Middle frontal gyrus (tissue), 1 donor: ENCODE measurements at regions not wholly inside any gene's neighbourhood (a gene's known extent, or its start where the extent isn't known, plus 50 kb on each side); places are given as distances from the start of the nearest gene placed in this dataset.

ENCODE experiments used
- DNase-seq: peaks from one replicate; pipeline ENCODE4 v3.0.0-alpha.2; 2015; ENCODE audit warnings: low spot score; ENCODE audit errors: extremely low spot score

DNA sequence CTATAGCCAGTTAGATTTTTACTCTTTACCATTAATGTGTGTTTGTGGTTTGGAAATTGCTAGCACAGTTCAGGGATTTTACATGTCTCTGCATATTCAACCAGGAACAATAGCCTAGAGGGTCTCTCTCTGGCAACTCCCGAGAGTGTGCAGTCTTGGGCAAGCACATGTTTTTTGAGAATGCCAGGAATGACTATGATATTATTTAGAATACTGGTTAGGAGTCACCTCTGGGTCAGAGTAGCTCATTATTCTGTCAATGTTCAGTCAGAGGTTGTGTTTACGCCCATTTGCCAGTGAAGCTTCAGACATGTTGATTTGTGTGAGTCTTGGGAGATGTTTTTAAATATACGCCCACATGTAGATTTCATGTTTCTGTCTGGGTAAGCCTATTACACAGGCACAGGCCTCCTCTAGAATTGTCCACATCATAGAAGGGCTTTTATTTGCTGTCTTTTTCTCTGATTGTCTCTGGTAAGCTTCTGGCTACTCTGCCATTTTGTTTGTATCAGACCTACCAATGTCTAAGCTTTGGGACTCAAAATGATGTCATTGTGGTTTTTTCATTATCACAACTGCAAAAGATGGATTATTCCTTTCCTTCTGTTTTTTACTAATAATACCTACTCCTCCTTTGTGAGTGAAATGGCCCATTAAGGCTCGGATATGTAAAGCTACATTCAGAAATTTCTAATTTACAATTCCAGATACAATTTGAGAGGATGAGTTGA is 203.1 kb upstream of the PPFIA2 start:
- no peak for DNase-seq

DNA sequence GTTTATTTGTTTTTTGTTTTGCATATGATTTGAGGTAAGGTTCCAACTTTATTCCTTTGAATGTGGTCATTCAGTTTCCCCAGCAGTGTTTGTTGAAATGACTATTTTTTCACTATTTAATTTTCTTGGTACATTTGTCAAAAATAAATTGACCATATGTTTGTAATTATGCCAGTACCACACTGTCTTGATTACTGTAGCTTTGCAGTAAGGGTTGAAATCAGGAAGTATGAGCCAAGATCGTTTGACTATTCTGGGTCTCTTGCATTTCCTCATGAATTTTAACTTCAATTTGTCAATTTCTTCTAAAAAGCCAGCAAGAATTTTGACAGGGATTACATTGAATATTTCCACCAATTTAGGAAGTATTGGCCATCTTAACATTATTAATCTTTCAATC is 199.3 kb upstream of the PPFIA2 start:
- no peak for DNase-seq

DNA sequence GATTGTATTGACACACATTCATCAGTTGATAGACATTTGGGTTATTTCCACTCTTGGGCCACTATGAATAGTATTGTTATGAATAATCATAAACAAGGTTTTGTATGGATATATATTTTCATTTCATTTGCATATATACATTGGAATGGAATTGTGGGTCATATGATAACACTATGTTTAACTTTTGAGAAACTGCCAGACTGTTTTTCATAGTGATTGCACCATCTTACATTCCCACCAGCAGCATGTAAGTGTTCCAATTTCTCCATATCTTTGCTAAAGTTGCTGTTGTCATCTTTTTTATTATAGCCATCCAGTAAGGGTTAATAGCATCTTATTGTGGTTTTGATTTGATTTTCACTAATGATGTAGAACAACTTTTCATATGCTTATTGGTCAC is 198.5 kb upstream of the PPFIA2 start:
- DNase-seq = no peak

DNA sequence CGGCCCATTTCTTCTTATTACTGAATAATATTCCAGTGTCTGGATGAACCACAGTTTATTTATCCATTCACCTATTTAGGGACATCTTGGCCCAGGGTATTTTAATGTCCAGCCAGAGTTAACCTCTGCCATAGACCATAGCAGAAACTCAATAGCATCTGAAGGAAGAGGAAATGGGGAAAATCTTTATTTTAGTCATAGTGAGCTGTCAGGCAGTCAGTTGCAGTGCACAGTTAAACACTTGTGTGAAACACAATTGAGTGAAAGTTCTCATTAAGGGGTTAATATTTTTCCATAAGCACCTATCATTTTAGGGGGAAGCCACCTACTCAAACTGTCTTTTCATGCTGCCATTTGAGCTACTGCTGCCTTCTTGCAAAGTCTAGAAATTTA is 197.3 kb upstream of the PPFIA2 start:
- DNase-seq = no peak

- no peak for DNase-seq
Observed at GRCh38 chr12:81953541-81953940, 194.4 kb upstream of the PPFIA2 start.

- DNase-seq = no peak
Observed at GRCh38 chr12:81950871-81951270, 191.7 kb upstream of the PPFIA2 start.

DNA sequence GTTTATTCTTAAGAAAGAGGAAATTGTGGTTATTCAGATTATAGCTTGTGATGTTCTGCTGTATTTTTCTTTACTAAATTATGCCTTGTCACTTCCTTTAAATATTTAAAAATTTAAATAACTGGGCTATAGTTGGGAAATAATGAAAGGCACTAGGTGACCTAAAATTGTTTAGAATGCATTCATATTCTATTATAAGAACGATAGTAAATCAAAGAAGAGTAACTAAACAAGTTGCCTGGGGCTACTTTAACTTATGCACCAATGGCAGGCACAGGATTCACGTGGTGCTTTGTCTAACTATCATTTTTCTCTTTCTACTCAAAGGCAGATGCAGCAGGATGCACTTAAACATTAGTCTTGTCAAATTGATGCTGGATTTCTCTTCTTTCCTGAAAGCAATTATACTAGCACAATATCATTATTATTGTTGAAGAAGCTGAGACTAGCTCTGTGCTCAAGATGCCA is 190.7 kb upstream of the PPFIA2 start:
- no peak for DNase-seq

DNA sequence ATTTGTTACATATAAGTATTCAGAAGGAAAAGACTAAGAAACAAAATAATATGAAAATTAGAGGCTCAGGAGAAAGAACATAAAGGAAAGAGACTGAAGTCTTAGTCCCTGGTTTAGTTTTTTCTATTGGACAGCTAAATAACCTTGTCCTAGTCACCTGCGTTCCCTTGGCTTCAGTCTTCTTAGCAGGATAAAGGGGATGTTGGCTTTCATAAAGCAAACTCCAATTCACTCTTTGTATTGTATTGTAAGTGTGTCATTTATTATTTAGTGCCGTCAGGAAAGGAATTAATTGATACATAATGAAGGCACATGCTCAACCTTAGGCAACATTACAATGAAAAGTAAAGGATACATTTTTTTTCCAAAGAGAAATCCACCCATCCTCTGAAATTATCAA is 190.3 kb upstream of the PPFIA2 start:
- no peak for DNase-seq

- DNase-seq = no peak
Observed at GRCh38 chr12:81944886-81945285, 185.7 kb upstream of the PPFIA2 start.

DNA sequence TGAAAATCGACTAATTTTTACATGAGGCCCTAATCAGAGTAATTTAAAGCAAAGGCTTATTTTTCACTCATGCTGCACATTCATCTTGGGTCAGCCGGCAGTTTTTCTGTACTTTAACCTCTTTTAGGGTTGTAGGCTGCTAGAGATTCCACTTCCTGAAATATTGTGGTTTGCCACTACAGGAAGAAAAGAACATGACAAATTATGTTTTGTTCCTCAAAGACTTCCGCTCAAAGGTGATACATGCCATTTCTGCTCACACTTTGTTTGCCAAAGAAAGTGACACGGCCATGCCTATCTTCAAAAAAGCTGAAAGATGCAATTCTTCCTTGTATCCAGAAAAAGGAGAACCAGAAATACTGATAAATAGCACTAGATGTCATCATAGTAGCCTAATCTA is 183.4 kb upstream of the PPFIA2 start:
- no peak for DNase-seq

DNA sequence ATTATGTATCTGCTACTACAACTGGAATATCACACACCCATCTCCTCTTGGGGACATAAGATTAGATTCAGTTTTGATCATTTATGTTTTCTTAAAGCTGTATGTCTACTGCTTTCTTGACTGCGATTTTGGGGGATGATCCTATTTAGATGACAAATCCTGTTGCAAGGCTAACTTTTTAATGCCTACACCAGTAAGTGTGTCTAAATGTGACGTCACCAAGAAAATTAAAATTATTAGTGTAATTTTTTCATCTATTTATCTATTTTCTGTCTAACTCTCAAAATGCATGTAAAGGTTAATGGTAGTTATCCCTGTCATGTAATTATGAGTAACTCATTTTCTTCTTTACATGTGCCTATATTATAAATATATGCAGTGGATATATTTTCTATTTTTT is 170.9 kb upstream of the PPFIA2 start:
- no peak for DNase-seq

GRCh38 chr12:81896771-81897170 is 137.6 kb upstream of the PPFIA2 start:
- no peak for DNase-seq

GRCh38 chr12:81888961-81889360 is 129.8 kb upstream of the PPFIA2 start:
- DNase-seq = no peak

DNA sequence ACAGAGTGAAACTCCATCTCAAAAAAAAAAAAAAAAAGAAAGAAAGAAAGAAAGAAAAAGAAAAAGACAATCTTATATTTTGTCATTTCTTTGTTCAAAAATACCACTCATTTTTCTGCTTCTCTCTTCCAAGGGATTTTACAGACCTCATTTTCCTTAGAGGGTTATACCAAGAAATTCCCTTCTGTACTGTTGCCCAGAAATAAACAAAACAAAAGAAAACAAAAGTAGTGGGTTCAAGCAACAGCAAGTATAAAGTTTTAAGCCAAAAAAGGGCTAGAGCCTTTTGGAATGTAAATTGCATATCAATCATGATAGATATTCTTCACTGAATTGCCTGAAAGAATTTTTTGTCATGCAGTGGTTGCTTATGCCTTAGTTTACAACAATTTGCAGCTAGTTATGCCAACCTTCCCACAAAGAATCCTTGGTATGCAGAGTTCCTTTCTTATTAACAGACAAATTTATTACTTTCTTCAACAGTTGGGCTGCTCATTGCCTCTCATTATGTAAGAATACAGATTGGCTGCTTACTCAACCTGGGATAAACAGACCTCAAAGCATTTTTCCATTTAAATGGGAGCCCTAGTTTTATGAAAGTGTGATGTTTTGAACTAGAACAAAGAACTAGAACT is 129.1 kb upstream of the PPFIA2 start:
- DNase-seq = no peak

- no peak for DNase-seq
Observed at GRCh38 chr12:81874586-81874985, 115.4 kb upstream of the PPFIA2 start.

DNA sequence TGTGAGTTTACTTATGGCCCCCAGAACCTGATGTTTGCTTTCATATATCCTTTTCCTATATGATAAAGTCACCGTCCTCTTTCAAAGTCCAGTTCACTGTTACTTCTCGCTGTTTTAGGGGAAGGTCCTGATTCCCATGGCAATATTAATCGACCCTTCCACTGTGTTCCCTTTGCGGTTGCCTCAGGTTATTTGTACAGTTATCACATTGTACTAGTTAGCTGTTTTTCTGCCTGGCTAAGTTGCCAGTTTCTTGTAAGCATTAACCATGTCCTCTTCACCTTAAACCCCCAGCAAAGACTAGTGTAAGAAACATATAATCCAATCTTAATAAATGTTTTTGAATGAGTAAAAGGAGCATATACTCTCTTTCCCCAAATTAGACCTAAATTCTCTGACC is 115.0 kb upstream of the PPFIA2 start:
- no peak for DNase-seq

- DNase-seq = no peak
Observed at GRCh38 chr12:81872400-81872799, 113.2 kb upstream of the PPFIA2 start.

GRCh38 chr12:81866081-81866480 is 106.9 kb upstream of the PPFIA2 start:
- no peak for DNase-seq

GRCh38 chr12:81863406-81863805 is 104.3 kb upstream of the PPFIA2 start:
- no peak for DNase-seq

- DNase-seq = no peak
Observed at GRCh38 chr12:81859521-81859920, 100.4 kb upstream of the PPFIA2 start.

DNA sequence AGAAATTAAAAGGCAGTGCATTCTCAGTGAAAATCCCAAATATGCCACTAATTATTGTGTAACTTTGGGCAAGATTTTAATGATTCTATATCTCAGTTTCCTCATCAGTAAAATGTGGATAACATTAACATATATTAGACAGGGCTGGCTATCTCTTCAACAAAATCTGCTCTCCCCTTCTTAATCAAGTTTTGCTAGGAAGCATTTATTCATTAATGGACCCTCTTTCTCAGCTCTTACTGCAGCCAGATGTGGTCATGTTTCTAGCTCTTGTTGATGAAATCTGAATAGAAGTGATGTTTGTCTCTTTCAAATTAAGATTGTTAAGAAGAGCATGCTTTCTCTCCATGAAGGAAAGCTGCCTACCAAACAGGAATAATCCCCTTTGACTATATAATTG is 84.4 kb upstream of the PPFIA2 start:
- no peak for DNase-seq

DNA sequence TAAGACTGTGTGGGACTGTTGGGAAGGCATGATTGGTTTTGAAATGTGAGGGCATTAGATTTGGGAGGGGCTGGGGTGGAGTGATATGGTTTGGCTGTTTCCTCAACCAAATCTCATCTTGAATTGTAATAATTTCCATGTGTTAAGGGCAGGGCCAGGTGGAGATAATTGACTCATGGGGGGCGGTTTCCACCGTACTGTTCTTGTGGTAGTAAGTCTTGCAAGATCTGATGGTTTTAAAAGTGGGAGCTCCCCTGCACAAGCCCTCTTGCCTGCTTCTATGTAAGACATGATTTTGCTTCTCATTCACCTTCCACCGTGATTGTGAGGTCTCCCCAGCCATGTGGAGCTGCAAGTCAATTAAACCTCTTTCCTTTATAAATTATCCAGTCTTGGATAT is 76.6 kb upstream of the PPFIA2 start:
- DNase-seq = no peak

DNA sequence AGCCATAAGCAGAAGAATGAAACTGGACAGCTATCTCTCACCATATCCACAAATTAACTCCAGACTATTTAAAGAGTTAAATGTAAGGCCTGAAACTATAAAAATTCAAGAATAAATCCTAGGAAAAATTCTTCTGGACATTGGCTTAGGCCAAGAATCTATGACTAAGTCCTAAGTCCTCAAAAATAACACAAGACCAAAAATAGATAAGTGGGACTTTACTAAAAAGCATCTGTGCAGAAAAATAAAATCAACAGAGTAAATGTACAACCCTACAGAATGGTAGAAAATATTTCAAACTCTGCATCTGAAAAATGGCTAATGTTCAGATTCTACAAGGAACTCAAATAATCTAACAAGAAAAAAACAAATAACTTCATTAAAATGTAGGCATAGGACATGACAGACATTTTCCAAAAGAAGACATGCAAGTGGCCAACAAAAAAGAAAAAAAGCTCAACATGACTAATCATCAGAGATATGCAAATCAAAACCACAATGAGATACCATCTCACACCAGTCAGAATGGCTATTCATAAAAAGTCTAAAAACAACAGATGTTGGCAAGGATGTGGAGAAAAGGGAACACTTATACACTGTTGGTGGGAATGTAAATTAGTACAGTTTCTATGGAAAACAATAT is 61.0 kb upstream of the PPFIA2 start:
- DNase-seq = no peak
